ENCODE measurements at regions not wholly inside any gene's neighbourhood (a gene's known extent, or its start where the extent isn't known, plus 50 kb on each side); places are given as distances from the start of the nearest gene placed in this dataset.

DNA sequence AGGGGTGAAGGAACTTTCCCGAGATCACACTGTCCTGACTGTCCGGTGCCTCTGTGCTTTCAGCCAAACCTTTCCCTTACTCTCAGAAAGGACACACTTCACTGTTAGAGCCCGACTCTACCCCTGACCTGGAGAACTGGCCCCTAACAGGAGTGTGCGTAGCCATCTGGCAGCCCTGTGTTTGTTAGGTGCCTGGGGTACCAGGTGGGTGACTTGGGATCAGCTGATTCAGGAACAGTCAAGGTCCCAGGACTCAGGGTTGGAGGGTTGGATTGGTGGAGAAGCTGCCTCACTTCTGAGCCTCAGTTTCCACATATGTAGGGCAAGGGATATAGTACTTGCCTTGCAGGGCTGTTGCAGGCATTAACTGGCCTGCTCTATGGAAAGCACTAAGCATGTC, 98.3 kb upstream of the SLC6A11 start:
- dilution Hi-C loops (cut with MboI; ENCODE audit: extremely low pct_ligation_motif_present, low sequenced_read_pairs) (no loop called here), intact Hi-C loops (cut with micrococcal nuclease) (no loop called here)
- CTCF ChIA-PET = no interaction called here
- no peaks in the 10 kb centered on the region for H3K4me1 ChIP-seq (ENCODE audit: control insufficient read depth, extremely low read depth, insufficient read depth, low read length)
- H3K79me2 ChIP-seq (ENCODE audit: control insufficient read depth, insufficient read depth, low read length) = no peaks in the 10 kb centered on the region
- no peak overlapping the region for H3K4me2 ChIP-seq (ENCODE audit: insufficient read depth, low read length)
- no peaks in the 10 kb centered on the region for H3K9me1 ChIP-seq (replicated peaks; ENCODE audit: control insufficient read depth, extremely low read depth, insufficient read depth, low read length)
- no peak overlapping the region for H3K27ac ChIP-seq (ENCODE audit: insufficient read depth, low read depth, low read length)
- no peak overlapping the region for H2AFZ ChIP-seq (ENCODE audit: low read depth, low read length)
- H3K27me3 ChIP-seq (ENCODE audit: control insufficient read depth in 2 of 2, insufficient read depth in 2 of 2, low read length in 2 of 2) = no peaks in the 10 kb centered on the region
- no peaks in the 10 kb centered on the region for H4K20me1 ChIP-seq (replicated peaks; ENCODE audit: control insufficient read depth, extremely low read depth, insufficient read depth, low read length)
- H3K9me3 ChIP-seq (replicated peaks; ENCODE audit: control insufficient read depth, insufficient read depth, low read length) = no peaks in the 10 kb centered on the region
- no TSS peak for BruUV-seq (replicated peaks)
- H3K36me3 ChIP-seq (ENCODE audit: control insufficient read depth in 2 of 2, extremely low read depth in 1 of 2, insufficient read depth in 2 of 2, low read length in 2 of 2) = no peaks in the 10 kb centered on the region
- H3K9ac ChIP-seq (replicated peaks; ENCODE audit: extremely low read depth, insufficient read depth, low read length) = no peak overlapping the region
- TF ChIP-seq EZH2 (IDR thresholded peaks at IDR 0.05; ENCODE audit: borderline replicate concordance, low read depth, low read length, severe bottlenecking) (no peak), GATA2 (IDR thresholded peaks at IDR 0.05; ENCODE audit: insufficient read depth, insufficient read length, low read depth, low read length) (no peak), JUN (IDR thresholded peaks at IDR 0.05; ENCODE audit: borderline replicate concordance, insufficient read depth, insufficient read length, low read depth) (no peak), POLR2A (IDR thresholded peaks at IDR 0.05; ENCODE audit: low read depth, low read length) (no peak)
- no peak overlapping the region for H3K4me3 ChIP-seq (replicated peaks in 1 of 3; ENCODE audit: insufficient read depth in 1 of 3, low read depth in 1 of 3, low read length in 3 of 3)
- POLR2A ChIA-PET = no interaction called here
- DNase-seq (ENCODE audit: low read depth, low spot score) = no peak
- FAIRE-seq = no peak

DNA sequence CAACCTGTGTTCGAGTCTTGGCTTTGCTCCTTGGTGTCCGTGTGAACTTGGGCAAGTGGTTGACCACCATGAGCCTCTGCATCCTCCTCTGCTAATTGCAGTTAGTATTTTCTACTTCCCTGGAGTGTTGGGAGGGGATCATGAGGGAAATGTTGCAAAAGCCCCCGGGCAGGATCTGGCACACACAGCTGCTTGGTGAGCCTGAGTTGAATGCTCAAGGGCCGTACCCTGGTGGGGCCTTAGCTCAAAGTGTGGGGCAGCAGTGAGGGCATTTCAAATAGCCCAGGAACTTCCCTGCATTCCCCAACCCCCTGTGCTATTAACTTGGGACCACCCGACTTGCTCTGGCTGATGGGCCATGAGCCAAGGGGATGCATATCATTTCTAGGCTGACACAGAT, 94.9 kb upstream of the SLC6A11 start:
- Histone ChIP-seq H3K79me2 (ENCODE audit: control insufficient read depth, insufficient read depth, low read length) (no peaks in the 10 kb centered on the region), H2AFZ (ENCODE audit: low read depth, low read length) (no peak overlapping the region), H3K9me1 (replicated peaks; ENCODE audit: control insufficient read depth, extremely low read depth, insufficient read depth, low read length) (no peaks in the 10 kb centered on the region), H3K4me3 (replicated peaks in 1 of 3; ENCODE audit: insufficient read depth in 1 of 3, low read depth in 1 of 3, low read length in 3 of 3) (no peak overlapping the region), H3K9ac (replicated peaks; ENCODE audit: extremely low read depth, insufficient read depth, low read length) (no peak overlapping the region), H3K4me2 (ENCODE audit: insufficient read depth, low read length) (no peak overlapping the region), H4K20me1 (replicated peaks; ENCODE audit: control insufficient read depth, extremely low read depth, insufficient read depth, low read length) (no peaks in the 10 kb centered on the region), H3K27ac (ENCODE audit: insufficient read depth, low read depth, low read length) (no peak overlapping the region), H3K9me3 (replicated peaks; ENCODE audit: control insufficient read depth, insufficient read depth, low read length) (no peaks in the 10 kb centered on the region), H3K27me3 (ENCODE audit: control insufficient read depth in 2 of 2, insufficient read depth in 2 of 2, low read length in 2 of 2) (no peaks in the 10 kb centered on the region), H3K36me3 (ENCODE audit: control insufficient read depth in 2 of 2, extremely low read depth in 1 of 2, insufficient read depth in 2 of 2, low read length in 2 of 2) (no peaks in the 10 kb centered on the region), H3K4me1 (ENCODE audit: control insufficient read depth, extremely low read depth, insufficient read depth, low read length) (no peaks in the 10 kb centered on the region)
- intact Hi-C loops (cut with micrococcal nuclease) (no loop called here), dilution Hi-C loops (cut with MboI; ENCODE audit: extremely low pct_ligation_motif_present, low sequenced_read_pairs) (no loop called here)
- DNase-seq (ENCODE audit: low read depth, low spot score) (no peak), FAIRE-seq (no peak)
- BruUV-seq (replicated peaks) = no TSS peak
- ChIA-PET CTCF (no interaction called here), POLR2A (no interaction called here)
- TF ChIP-seq, protein P1, sequence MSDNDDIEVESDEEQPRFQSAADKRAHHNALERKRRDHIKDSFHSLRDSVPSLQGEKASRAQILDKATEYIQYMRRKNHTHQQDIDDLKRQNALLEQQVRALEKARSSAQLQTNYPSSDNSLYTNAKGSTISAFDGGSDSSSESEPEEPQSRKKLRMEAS (IDR thresholded peaks at IDR 0.05; ENCODE audit: insufficient read depth, insufficient read length) = no peak
- TF ChIP-seq, protein P2, sequence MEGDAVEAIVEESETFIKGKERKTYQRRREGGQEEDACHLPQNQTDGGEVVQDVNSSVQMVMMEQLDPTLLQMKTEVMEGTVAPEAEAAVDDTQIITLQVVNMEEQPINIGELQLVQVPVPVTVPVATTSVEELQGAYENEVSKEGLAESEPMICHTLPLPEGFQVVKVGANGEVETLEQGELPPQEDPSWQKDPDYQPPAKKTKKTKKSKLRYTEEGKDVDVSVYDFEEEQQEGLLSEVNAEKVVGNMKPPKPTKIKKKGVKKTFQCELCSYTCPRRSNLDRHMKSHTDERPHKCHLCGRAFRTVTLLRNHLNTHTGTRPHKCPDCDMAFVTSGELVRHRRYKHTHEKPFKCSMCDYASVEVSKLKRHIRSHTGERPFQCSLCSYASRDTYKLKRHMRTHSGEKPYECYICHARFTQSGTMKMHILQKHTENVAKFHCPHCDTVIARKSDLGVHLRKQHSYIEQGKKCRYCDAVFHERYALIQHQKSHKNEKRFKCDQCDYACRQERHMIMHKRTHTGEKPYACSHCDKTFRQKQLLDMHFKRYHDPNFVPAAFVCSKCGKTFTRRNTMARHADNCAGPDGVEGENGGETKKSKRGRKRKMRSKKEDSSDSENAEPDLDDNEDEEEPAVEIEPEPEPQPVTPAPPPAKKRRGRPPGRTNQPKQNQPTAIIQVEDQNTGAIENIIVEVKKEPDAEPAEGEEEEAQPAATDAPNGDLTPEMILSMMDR (IDR thresholded peaks at IDR 0.05; ENCODE audit: extremely low read depth in 1 of 2, insufficient read depth in 1 of 2, low read depth in 1 of 2, low read length in 2 of 2) = no peak
- TF ChIP-seq POLR2A (IDR thresholded peaks at IDR 0.05; ENCODE audit: low read depth, low read length) (no peak), GATA2 (IDR thresholded peaks at IDR 0.05; ENCODE audit: insufficient read depth, insufficient read length, low read depth, low read length) (no peak), EZH2 (IDR thresholded peaks at IDR 0.05; ENCODE audit: borderline replicate concordance, low read depth, low read length, severe bottlenecking) (no peak), POLR2AphosphoS5 (IDR thresholded peaks at IDR 0.05; ENCODE audit: insufficient read depth, low read depth, low read length) (no peak), FOS (IDR thresholded peaks at IDR 0.05; ENCODE audit: borderline replicate concordance, insufficient read depth, low read length) (no peak), MYC (IDR thresholded peaks at IDR 0.05; ENCODE audit: low read depth, low read length) (no peak), JUN (IDR thresholded peaks at IDR 0.05; ENCODE audit: borderline replicate concordance, insufficient read depth, insufficient read length, low read depth) (no peak)
